GM19025 (cell line): ENCODE measurements at regions not wholly inside any gene's neighbourhood (a gene's known extent, or its start where the extent isn't known, plus 50 kb on each side); places are given as distances from the start of the nearest gene placed in this dataset.

Experiments used
- ATAC-seq: cut with Tn5 transposase; IDR thresholded peaks from one replicate; pipeline ENCODE4 v1.9.1; 2021; ENCODE audit warnings: mild to moderate bottlenecking, low read depth, moderate library complexity; ENCODE audit not compliant: unreplicated experiment

GRCh38 chr1:219682788-219683187 is 69.9 kb upstream of the ZC3H11B start:
- no peak for ATAC-seq

DNA sequence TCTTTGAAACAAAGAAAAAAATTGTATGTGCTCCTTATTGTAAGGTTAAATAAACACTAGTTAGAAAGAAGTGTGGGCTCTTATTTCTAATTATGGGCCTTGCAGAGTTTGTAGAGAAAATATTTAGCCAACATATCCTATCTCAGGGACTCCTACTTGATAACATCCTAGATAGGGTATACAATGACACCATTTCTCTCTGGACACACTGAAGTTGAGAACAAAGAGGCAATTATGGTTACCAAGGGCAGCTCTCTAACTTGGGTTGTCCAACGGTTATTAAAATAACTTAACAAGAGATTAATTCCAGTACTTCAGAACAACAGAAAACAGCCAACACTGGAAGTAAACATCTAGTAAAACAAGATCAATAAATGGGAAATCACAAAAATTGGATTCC is 69.0 kb upstream of the ZC3H11B start:
- ATAC-seq = no peak

- no peak for ATAC-seq
These were observed 63.3 kb upstream of the ZC3H11B start for GRCh38 chr1:219676012-219676765.

GRCh38 chr1:219670426-219671149 is 57.7 kb upstream of the ZC3H11B start:
- ATAC-seq = no peak

- no peak for ATAC-seq
These were observed 56.7 kb upstream of the ZC3H11B start for GRCh38 chr1:219669556-219669955.

DNA sequence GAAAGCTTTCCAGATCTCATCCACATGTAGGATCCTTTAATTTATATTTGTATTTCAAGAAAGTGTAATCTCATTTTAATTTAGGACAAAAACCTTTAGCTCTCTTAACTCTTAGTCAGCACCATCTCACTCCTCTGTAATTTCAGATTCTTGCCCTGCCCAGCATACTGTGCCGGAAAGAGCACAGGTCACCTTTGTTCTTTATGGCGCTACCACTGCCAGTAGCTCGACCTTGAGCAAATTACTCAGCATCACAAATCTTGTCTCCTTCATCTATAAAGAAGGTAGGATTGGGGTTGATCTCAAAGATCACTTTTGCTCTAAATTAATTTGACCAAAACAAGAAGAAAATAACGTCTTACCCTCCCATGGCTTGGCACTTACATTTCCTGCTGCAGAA is 56.1 kb upstream of the ZC3H11B start:
- ATAC-seq = no peak

DNA sequence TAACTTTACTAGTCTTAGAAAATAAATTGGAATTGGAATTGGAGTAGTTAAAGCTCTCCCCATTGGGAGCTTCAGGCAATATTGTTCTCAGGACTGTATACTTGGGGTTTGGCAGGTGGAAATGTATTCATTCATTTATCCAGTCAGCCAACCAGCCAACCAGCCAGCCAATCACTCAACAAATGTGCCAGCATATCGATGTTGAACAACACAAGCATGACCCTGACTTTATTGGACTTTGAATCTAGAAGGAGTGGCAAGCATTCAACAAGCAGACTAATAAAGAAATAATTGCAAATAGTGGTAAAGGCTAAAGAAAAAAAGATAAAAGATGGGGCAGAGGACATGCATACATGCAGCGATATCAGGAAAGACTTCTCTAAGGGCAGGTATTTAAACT is 55.5 kb upstream of the ZC3H11B start:
- ATAC-seq = no peak

- no peak for ATAC-seq
These were observed 53.3 kb upstream of the ZC3H11B start for GRCh38 chr1:219666242-219666641.

DNA sequence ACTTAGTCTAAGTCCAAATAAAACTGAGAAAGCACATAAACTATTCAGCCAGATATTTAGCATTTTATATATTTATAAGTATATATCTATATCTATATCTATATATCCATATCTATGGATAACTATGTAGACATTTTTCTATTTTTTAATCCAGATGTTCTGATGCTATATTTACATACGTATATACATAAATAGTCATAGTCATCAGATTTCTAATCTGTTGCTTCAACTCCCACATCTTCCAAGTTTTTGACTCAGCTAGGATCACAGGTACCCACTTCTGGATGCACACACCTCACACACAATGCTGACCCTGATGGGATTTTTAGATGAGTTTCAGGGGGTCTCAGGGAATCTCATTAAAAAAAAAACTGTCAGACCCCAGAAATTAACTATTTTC is 52.2 kb upstream of the ZC3H11B start:
- no peak for ATAC-seq

- ATAC-seq = no peak
These were observed 51.6 kb upstream of the ZC3H11B start for GRCh38 chr1:219664310-219665029.
